ENCODE measurements at regions not wholly inside any gene's neighbourhood (a gene's known extent, or its start where the extent isn't known, plus 50 kb on each side); places are given as distances from the start of the nearest gene placed in this dataset.

GRCh38 chr20:40900666-40901215 lies 127.9 kb upstream of the TOP1 start:
- TF ChIP-seq CTCF (IDR thresholded peaks at IDR 0.05) (no peak), POLR2A (IDR thresholded peaks at IDR 0.05) (no peak)
